Mesendoderm (in vitro differentiated cells): ENCODE measurements at regions not wholly inside any gene's neighbourhood (a gene's known extent, or its start where the extent isn't known, plus 50 kb on each side); places are given as distances from the start of the nearest gene placed in this dataset.

Source experiments
- DNase-seq: peaks from one replicate; pipeline ENCODE4 v3.0.0; 2013
- H2AK5ac ChIP-seq: 2 replicates; pipeline ENCODE4 v1.6.1; 2013; ENCODE audit warnings: low read length, inconsistent platforms
- H2BK120ac ChIP-seq: 2 replicates; pipeline ENCODE4 v1.6.1; 2013; ENCODE audit warnings: low read depth, mild to moderate bottlenecking, low read length, moderate library complexity, mixed read lengths
- H2BK15ac ChIP-seq: replicated peaks from 2 replicates; pipeline ENCODE4 v1.6.1; 2013; ENCODE audit warnings: low read depth, mild to moderate bottlenecking, moderate library complexity
- H2BK5ac ChIP-seq: 2 replicates; pipeline ENCODE4 v1.6.1; 2013; ENCODE audit warnings: low read length, inconsistent platforms
- H3K18ac ChIP-seq: 2 replicates; pipeline ENCODE4 v1.6.1; 2013; ENCODE audit warnings: mild to moderate bottlenecking, low read length, mixed read lengths
- H3K23ac ChIP-seq: one replicate; pipeline ENCODE4 v1.6.1; 2013; ENCODE audit warnings: low read length
- H3K27ac ChIP-seq: 2 replicates; pipeline ENCODE4 v1.5.1; 2013; ENCODE audit warnings: low read depth, mild to moderate bottlenecking, inconsistent platforms, low read length, moderate library complexity
- H3K27me3 ChIP-seq: 2 replicates; pipeline ENCODE4 v1.6.1; 2013; ENCODE audit warnings: low read length, control low read depth, mild to moderate bottlenecking, inconsistent platforms; ENCODE audit not compliant: insufficient read depth, poor library complexity
- H3K36me3 ChIP-seq: 2 replicates; pipeline ENCODE4 v1.6.1; 2013; ENCODE audit warnings: low read length, inconsistent platforms; ENCODE audit not compliant: control insufficient read depth, insufficient read depth
- H3K4ac ChIP-seq: one replicate; pipeline ENCODE4 v1.6.1; 2013; ENCODE audit warnings: low read depth, mild to moderate bottlenecking, low read length, moderate library complexity
- H3K4me1 ChIP-seq: 2 replicates; pipeline ENCODE4 v1.6.1; 2013; ENCODE audit warnings: low read depth, low read length, inconsistent platforms; ENCODE audit not compliant: control insufficient read depth
- H3K4me2 ChIP-seq: 2 replicates; pipeline ENCODE4 v1.6.1; 2013; ENCODE audit warnings: low read length
- H3K4me3 ChIP-seq: 2 replicates; pipeline ENCODE4 v1.5.1; 2013; ENCODE audit warnings: mild to moderate bottlenecking, low read length
- H3K56ac ChIP-seq: one replicate; pipeline ENCODE4 v1.6.1; 2013; ENCODE audit warnings: low read length
- H3K79me1 ChIP-seq: 2 replicates; pipeline ENCODE4 v1.6.1; 2013; ENCODE audit warnings: low read length, inconsistent platforms
- H3K79me2 ChIP-seq: 2 replicates; pipeline ENCODE4 v1.6.1; 2013; ENCODE audit warnings: mild to moderate bottlenecking, low read length; ENCODE audit not compliant: control insufficient read depth, insufficient read depth
- H3K9ac ChIP-seq: 2 replicates; pipeline ENCODE4 v1.6.1; 2013; ENCODE audit warnings: low read length, inconsistent platforms
- H4K5ac ChIP-seq: one replicate; pipeline ENCODE4 v1.6.1; 2013; ENCODE audit warnings: low read length
- H4K8ac ChIP-seq: one replicate; pipeline ENCODE4 v1.6.1; 2013; ENCODE audit warnings: low read depth, mild to moderate bottlenecking, control low read depth, low read length, moderate library complexity
- WGBS: extraction: QIAGEN DNeasy Blood & Tissue Kit; methylation state at CpG from one replicate; pipeline ENCODE4 v1.1.7; 2013; ENCODE audit warnings: low lambda C conversion rate, missing lambda C conversion rate; ENCODE audit not compliant: insufficient coverage; ENCODE audit errors: extremely low coverage; 5-methylcytosine and 5-hydroxymethylcytosine counted together

GRCh38 chr13:39803156-39803555 lies 147.7 kb downstream of the COG6 start:
- Histone ChIP-seq H3K23ac (no peak overlapping the region), H2BK5ac (no peak overlapping the region), H3K4me3 (no peak overlapping the region), H3K18ac (no peak overlapping the region), H3K56ac (no peak overlapping the region), H3K9ac (no peak overlapping the region), H3K27ac (no peak overlapping the region), H3K79me2 (no peaks in the 10 kb centered on the region), H2BK15ac (no peak overlapping the region), H3K4ac (no peak overlapping the region), H3K4me2 (no peak overlapping the region), H2BK120ac (no peak overlapping the region), H3K79me1 (no peaks in the 10 kb centered on the region), H4K8ac (no peak overlapping the region), H2AK5ac (no peak overlapping the region), H3K36me3 (no peaks in the 10 kb centered on the region), H4K5ac (no peak overlapping the region), H3K4me1 (peaks cover 2% of the 10 kb centered on the region), H3K27me3 (no peaks in the 10 kb centered on the region)
- DNase-seq: peak; percentile 60
- WGBS: no CpG with 5 or more reads among the region's 2 CpGs

- H3K79me2 ChIP-seq: no peaks in the 10 kb centered on the region
- no peak overlapping the region for H3K18ac ChIP-seq
- H3K4ac ChIP-seq: no peak overlapping the region
- H2AK5ac ChIP-seq: no peak overlapping the region
- H4K8ac ChIP-seq: no peak overlapping the region
- no CpG with 5 or more reads among the region's 1 CpG for WGBS
- H3K4me1 ChIP-seq: peaks cover 2% of the 10 kb centered on the region
- H3K9ac ChIP-seq: no peak overlapping the region
- H3K4me3 ChIP-seq: no peak overlapping the region
- no peak overlapping the region for H3K27ac ChIP-seq
- no peak overlapping the region for H3K23ac ChIP-seq
- no peak for DNase-seq
- H3K79me1 ChIP-seq: no peaks in the 10 kb centered on the region
- no peaks in the 10 kb centered on the region for H3K27me3 ChIP-seq
- no peak overlapping the region for H4K5ac ChIP-seq
- no peak overlapping the region for H2BK5ac ChIP-seq
- no peaks in the 10 kb centered on the region for H3K36me3 ChIP-seq
- no peak overlapping the region for H3K56ac ChIP-seq
- no peak overlapping the region for H3K4me2 ChIP-seq
- no peak overlapping the region for H2BK120ac ChIP-seq
- no peak overlapping the region for H2BK15ac ChIP-seq
These were observed 148.4 kb downstream of the COG6 start for GRCh38 chr13:39803851-39804250.

GRCh38 chr13:39804332-39805210 lies 149.1 kb downstream of the COG6 start:
- no peak overlapping the region for H2BK120ac ChIP-seq
- no peak overlapping the region for H3K4me2 ChIP-seq
- H4K5ac ChIP-seq: no peak overlapping the region
- H3K4me1 ChIP-seq: peaks cover 2% of the 10 kb centered on the region
- no peak overlapping the region for H2AK5ac ChIP-seq
- H4K8ac ChIP-seq: no peak overlapping the region
- H2BK15ac ChIP-seq: no peak overlapping the region
- H3K79me2 ChIP-seq: no peaks in the 10 kb centered on the region
- H3K79me1 ChIP-seq: no peaks in the 10 kb centered on the region
- no peak overlapping the region for H3K56ac ChIP-seq
- no CpG with 5 or more reads among the region's 5 CpGs for WGBS
- no peak overlapping the region for H3K18ac ChIP-seq
- no peak overlapping the region for H3K4me3 ChIP-seq
- no peak overlapping the region for H2BK5ac ChIP-seq
- H3K27me3 ChIP-seq: no peaks in the 10 kb centered on the region
- no peak overlapping the region for H3K27ac ChIP-seq
- no peak overlapping the region for H3K23ac ChIP-seq
- DNase-seq: no peak
- H3K36me3 ChIP-seq: no peaks in the 10 kb centered on the region
- no peak overlapping the region for H3K9ac ChIP-seq
- H3K4ac ChIP-seq: no peak overlapping the region

- no peaks in the 10 kb centered on the region for H3K4me1 ChIP-seq
- no peak overlapping the region for H2BK15ac ChIP-seq
- no peak overlapping the region for H2BK120ac ChIP-seq
- H3K4ac ChIP-seq: no peak overlapping the region
- no peaks in the 10 kb centered on the region for H3K36me3 ChIP-seq
- DNase-seq: no peak
- H3K9ac ChIP-seq: no peak overlapping the region
- WGBS: no CpG with 5 or more reads among the region's 1 CpG
- no peak overlapping the region for H3K23ac ChIP-seq
- H2AK5ac ChIP-seq: no peak overlapping the region
- no peaks in the 10 kb centered on the region for H3K79me2 ChIP-seq
- H3K56ac ChIP-seq: no peak overlapping the region
- H4K8ac ChIP-seq: no peak overlapping the region
- no peaks in the 10 kb centered on the region for H3K27me3 ChIP-seq
- no peak overlapping the region for H3K4me3 ChIP-seq
- no peak overlapping the region for H3K4me2 ChIP-seq
- H3K79me1 ChIP-seq: no peaks in the 10 kb centered on the region
- no peak overlapping the region for H2BK5ac ChIP-seq
- no peak overlapping the region for H4K5ac ChIP-seq
- no peak overlapping the region for H3K18ac ChIP-seq
- no peak overlapping the region for H3K27ac ChIP-seq
These were observed 154.0 kb downstream of the COG6 start for GRCh38 chr13:39809466-39809865.

- Histone ChIP-seq H3K4me2 (no peak overlapping the region), H3K36me3 (no peaks in the 10 kb centered on the region), H3K56ac (no peak overlapping the region), H2BK120ac (no peak overlapping the region), H3K79me2 (no peaks in the 10 kb centered on the region), H3K4me1 (no peaks in the 10 kb centered on the region), H3K23ac (no peak overlapping the region), H4K8ac (no peak overlapping the region), H2BK5ac (no peak overlapping the region), H3K79me1 (no peaks in the 10 kb centered on the region), H3K4ac (no peak overlapping the region), H3K27ac (no peak overlapping the region), H3K27me3 (no peaks in the 10 kb centered on the region), H4K5ac (no peak overlapping the region), H3K9ac (no peak overlapping the region), H3K18ac (no peak overlapping the region), H2BK15ac (no peak overlapping the region), H3K4me3 (no peak overlapping the region), H2AK5ac (no peak overlapping the region)
- peak; percentile 61 for DNase-seq
- no CpG with 5 or more reads among the region's 10 CpGs for WGBS
These were observed 154.8 kb downstream of the COG6 start for GRCh38 chr13:39810091-39810877.
